ENCODE measurements at regions not wholly inside any gene's neighbourhood (a gene's known extent, or its start where the extent isn't known, plus 50 kb on each side); places are given as distances from the start of the nearest gene placed in this dataset.

DNA sequence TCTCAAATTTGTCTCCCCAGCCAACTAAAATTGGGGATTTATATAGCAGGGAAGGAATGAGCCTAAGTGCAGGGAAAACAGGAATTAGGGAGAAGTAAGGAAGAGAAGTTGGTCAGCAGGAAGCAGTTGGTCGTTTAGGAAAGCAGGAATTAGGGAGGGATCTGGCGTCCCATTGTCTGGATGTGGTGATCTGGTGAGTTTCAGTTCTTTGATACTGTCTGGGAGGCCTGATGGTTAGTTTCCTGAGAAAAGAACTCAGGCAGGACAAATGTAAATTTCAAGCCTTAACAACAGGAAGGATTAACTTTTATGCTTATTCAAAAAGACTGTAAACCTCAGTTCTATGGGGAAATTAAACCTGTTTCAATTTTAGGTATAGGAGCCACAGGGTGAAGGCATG is 116.2 kb upstream of the PRL start:
- CTCF ChIA-PET = no interaction called here
- H3K4me1 Mint-ChIP-seq = no peaks in the 10 kb centered on the region
- H3K36me3 Mint-ChIP-seq (ENCODE audit: low read depth) = no peaks in the 10 kb centered on the region
- TF ChIP-seq, protein P1, sequence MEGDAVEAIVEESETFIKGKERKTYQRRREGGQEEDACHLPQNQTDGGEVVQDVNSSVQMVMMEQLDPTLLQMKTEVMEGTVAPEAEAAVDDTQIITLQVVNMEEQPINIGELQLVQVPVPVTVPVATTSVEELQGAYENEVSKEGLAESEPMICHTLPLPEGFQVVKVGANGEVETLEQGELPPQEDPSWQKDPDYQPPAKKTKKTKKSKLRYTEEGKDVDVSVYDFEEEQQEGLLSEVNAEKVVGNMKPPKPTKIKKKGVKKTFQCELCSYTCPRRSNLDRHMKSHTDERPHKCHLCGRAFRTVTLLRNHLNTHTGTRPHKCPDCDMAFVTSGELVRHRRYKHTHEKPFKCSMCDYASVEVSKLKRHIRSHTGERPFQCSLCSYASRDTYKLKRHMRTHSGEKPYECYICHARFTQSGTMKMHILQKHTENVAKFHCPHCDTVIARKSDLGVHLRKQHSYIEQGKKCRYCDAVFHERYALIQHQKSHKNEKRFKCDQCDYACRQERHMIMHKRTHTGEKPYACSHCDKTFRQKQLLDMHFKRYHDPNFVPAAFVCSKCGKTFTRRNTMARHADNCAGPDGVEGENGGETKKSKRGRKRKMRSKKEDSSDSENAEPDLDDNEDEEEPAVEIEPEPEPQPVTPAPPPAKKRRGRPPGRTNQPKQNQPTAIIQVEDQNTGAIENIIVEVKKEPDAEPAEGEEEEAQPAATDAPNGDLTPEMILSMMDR (IDR thresholded peaks at IDR 0.05) = no peak
- no peak overlapping the region for H3K27ac Mint-ChIP-seq
- intact Hi-C loops (cut with micrococcal nuclease) = no loop called here
- no peak overlapping the region for H3K4me3 Mint-ChIP-seq
- H3K27me3 Mint-ChIP-seq = no peaks in the 10 kb centered on the region
- POLR2A ChIA-PET = no interaction called here
- peaks cover 3% of the 10 kb centered on the region for H3K9me3 Mint-ChIP-seq
- DNase-seq (no peak), ATAC-seq (ENCODE audit: low read depth) (no peak)

DNA sequence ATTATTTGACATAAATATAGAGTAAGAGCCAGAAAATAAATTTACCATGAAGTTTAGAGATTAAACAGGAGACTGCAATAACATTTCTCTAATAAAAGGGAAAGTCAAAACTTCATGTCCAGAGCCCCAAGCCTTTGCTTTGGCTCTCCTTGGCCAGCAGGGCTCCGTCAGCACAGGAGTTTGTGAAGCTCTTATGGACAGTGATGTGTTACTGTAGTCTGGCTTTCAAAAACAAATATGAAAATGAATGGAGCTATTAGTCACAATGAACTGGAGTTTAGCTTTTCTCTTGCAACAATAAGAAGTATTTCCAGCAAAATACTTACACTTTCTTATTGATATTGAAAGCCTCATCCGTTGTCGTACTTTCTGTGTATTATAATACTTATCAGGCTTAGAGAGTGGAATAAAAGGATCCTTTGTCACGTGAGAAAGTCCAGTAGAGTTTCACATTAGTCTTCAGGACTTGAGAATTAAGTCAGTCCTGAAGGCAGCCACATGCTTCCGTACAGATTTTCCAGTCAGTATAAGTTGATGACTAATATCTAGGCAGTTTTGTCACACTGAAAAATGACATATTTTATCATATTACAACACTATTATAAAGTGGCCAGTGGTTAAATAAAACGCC is 117.0 kb upstream of the PRL start:
- Mint-ChIP-seq H3K9me3 (peaks cover 7% of the 10 kb centered on the region), H3K4me3 (no peak overlapping the region), H3K4me1 (no peaks in the 10 kb centered on the region), H3K27ac (no peak overlapping the region), H3K27me3 (no peaks in the 10 kb centered on the region), H3K36me3 (ENCODE audit: low read depth) (no peaks in the 10 kb centered on the region)
- TF ChIP-seq, protein P1 (IDR thresholded peaks at IDR 0.05) = no peak
- POLR2A ChIA-PET = no interaction called here
- CTCF ChIA-PET = no interaction called here
- no peak for DNase-seq
- intact Hi-C loops (cut with micrococcal nuclease) = no loop called here
- ATAC-seq (ENCODE audit: low read depth) = no peak

DNA sequence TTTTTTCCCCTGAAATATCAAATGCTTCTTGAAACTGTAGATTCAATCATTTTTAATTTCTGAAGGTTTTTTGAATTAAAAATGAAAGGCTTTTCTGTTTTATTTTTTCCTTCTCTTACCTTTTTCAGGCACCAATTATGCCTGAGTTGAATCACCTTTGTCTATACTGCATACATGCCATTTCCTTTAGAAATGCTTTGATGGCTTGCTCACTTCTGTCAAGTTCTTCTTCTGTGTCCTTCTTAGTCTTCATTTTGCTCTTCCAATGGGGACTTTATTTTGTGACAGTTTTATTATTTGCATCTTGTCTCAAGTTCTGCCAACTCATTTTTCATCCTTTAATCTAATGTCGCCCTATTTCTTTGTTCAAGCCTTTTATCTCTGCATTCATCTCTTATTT is 121.9 kb upstream of the PRL start:
- H3K27me3 Mint-ChIP-seq = no peaks in the 10 kb centered on the region
- intact Hi-C loops (cut with micrococcal nuclease) = no loop called here
- TF ChIP-seq, protein P1 (IDR thresholded peaks at IDR 0.05) = no peak

GRCh38 chr6:22421198-22421597 is 124.4 kb upstream of the PRL start:
- TF ChIP-seq, protein P1 (IDR thresholded peaks at IDR 0.05) = no peak
- H3K36me3 Mint-ChIP-seq (ENCODE audit: low read depth) = no peaks in the 10 kb centered on the region
- intact Hi-C loops (cut with micrococcal nuclease) = no loop called here
- DNase-seq (no peak), ATAC-seq (ENCODE audit: low read depth) (no peak)
- POLR2A ChIA-PET = no interaction called here
- no peak overlapping the region for H3K27ac Mint-ChIP-seq
- peaks cover 19% of the 10 kb centered on the region for H3K9me3 Mint-ChIP-seq
- CTCF ChIA-PET = no interaction called here
- no peak overlapping the region for H3K4me3 Mint-ChIP-seq
- no peaks in the 10 kb centered on the region for H3K4me1 Mint-ChIP-seq
- no peaks in the 10 kb centered on the region for H3K27me3 Mint-ChIP-seq

More for the DNA sequence above, 121.9 kb upstream of the PRL start:
- ChIA-PET CTCF (no interaction called here), POLR2A (no interaction called here)
- Mint-ChIP-seq H3K9me3 (peaks cover 19% of the 10 kb centered on the region), H3K36me3 (ENCODE audit: low read depth) (no peaks in the 10 kb centered on the region), H3K27ac (no peak overlapping the region), H3K4me1 (no peaks in the 10 kb centered on the region), H3K4me3 (no peak overlapping the region)
- ATAC-seq (ENCODE audit: low read depth) (no peak), DNase-seq (no peak)

DNA sequence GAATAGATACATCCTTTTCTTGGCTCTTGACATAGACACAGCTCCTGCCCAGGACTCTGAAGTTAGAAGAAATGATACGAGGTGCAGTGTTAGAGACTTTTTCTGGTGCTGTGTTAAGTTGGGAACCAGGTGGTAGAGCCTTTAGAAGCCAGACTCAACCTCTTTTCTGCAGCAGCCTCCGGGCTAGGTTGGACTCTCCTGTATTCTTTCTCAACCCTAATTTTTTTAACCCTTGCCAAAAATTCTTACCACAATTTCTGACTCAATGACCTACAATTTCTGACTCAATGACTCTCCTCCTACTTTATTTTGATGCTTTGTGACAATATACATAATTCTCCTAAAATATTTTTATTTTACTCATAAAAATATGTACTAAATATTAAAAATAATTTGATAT is 127.4 kb upstream of the PRL start:
- Mint-ChIP-seq H3K4me1 (no peaks in the 10 kb centered on the region), H3K4me3 (no peak overlapping the region), H3K27ac (no peak overlapping the region), H3K36me3 (ENCODE audit: low read depth) (no peaks in the 10 kb centered on the region), H3K27me3 (no peaks in the 10 kb centered on the region), H3K9me3 (peaks cover 9% of the 10 kb centered on the region)
- DNase-seq (no peak), ATAC-seq (ENCODE audit: low read depth) (no peak)
- POLR2A ChIA-PET = no interaction called here
- CTCF ChIA-PET = no interaction called here
- intact Hi-C loops (cut with micrococcal nuclease) = no loop called here
- TF ChIP-seq, protein P1 (IDR thresholded peaks at IDR 0.05) = no peak
